ENCODE measurements at regions not wholly inside any gene's neighbourhood (a gene's known extent, or its start where the extent isn't known, plus 50 kb on each side); places are given as distances from the start of the nearest gene placed in this dataset.

DNA sequence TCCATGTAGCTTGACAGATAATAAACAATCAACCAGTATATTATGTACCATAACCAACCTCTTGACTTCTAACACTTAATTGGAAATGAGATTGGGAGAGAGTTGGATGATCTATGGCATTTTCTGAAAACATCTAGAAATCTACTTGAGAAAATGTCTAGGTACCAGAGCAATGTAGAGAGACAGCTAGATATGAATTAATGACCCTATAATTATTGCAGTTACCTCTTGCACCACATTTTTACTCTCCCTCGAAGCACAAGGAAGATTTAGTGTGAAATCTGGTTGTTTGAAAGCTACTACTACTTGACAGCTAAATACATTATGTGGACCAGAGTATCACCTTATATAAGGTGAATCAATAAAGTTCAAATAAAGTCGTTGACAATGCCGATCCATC, 1534.4 kb upstream of the IGFBP7 start:
- no peak for TF ChIP-seq POLR2AphosphoS5 (IDR thresholded peaks at IDR 0.05)
- no peak for TF ChIP-seq POLR2A (IDR thresholded peaks at IDR 0.05)
- TF ChIP-seq, protein P1, sequence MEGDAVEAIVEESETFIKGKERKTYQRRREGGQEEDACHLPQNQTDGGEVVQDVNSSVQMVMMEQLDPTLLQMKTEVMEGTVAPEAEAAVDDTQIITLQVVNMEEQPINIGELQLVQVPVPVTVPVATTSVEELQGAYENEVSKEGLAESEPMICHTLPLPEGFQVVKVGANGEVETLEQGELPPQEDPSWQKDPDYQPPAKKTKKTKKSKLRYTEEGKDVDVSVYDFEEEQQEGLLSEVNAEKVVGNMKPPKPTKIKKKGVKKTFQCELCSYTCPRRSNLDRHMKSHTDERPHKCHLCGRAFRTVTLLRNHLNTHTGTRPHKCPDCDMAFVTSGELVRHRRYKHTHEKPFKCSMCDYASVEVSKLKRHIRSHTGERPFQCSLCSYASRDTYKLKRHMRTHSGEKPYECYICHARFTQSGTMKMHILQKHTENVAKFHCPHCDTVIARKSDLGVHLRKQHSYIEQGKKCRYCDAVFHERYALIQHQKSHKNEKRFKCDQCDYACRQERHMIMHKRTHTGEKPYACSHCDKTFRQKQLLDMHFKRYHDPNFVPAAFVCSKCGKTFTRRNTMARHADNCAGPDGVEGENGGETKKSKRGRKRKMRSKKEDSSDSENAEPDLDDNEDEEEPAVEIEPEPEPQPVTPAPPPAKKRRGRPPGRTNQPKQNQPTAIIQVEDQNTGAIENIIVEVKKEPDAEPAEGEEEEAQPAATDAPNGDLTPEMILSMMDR (IDR thresholded peaks at IDR 0.05 in 8 of 11, conservative IDR thresholded peaks at IDR 0.05 in 3 of 11) = no peak
- intact Hi-C loops (cut with DNase I; ENCODE audit: low total_unique reads) = no loop called here
- no peak for DNase-seq
- Histone ChIP-seq H3K27me3 (replicated peaks in 1 of 7) (no peaks in the 10 kb centered on the region), H3K27ac (no peak overlapping the region), H3K36me3 (no peaks in the 10 kb centered on the region), H3K4me3 (no peak overlapping the region), H3K9me3 (peaks cover 0 to 4% (median 0%) of the 10 kb centered on the region in 8 donors), H3K4me1 (no peaks in the 10 kb centered on the region)
- WGBS, 5 donors = 68 to 84% (median 76%) methylated on average over 3 of the region's 3 CpGs

DNA sequence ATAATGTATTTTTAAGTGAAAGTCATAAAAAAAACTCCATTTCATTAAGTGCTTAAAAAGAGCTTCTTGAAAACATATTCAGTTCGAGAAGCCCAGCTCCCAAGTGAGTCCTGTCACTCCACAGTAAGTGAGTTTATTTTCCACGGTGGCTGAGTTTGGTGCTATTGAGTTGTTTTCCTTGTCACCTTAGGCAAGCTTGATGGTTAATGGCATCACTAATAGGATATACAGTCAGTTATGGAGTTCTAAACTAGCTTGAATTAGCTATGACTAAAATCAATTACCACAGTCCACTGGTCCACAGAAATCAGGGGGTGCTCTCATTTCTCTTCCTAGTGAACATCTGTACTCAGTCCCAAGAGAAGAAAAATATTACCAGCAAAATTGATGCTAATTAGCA, 1526.2 kb upstream of the IGFBP7 start:
- DNase-seq = no peak
- 59 to 71% (median 67%) methylated on average over 2 of the region's 2 CpGs for WGBS, 5 donors
- Histone ChIP-seq H3K36me3 (no peaks in the 10 kb centered on the region), H3K27me3 (replicated peaks in 1 of 7) (no peaks in the 10 kb centered on the region), H3K4me3 (no peak overlapping the region), H3K4me1 (no peaks in the 10 kb centered on the region), H3K27ac (no peak overlapping the region), H3K9me3 (no peaks in the 10 kb centered on the region)
- intact Hi-C loops (cut with DNase I; ENCODE audit: low total_unique reads) = no loop called here
- no peak for TF ChIP-seq POLR2A (IDR thresholded peaks at IDR 0.05)
- no peak for TF ChIP-seq POLR2AphosphoS5 (IDR thresholded peaks at IDR 0.05)
- TF ChIP-seq, protein P1 (IDR thresholded peaks at IDR 0.05 in 8 of 11, conservative IDR thresholded peaks at IDR 0.05 in 3 of 11) = no peak

DNA sequence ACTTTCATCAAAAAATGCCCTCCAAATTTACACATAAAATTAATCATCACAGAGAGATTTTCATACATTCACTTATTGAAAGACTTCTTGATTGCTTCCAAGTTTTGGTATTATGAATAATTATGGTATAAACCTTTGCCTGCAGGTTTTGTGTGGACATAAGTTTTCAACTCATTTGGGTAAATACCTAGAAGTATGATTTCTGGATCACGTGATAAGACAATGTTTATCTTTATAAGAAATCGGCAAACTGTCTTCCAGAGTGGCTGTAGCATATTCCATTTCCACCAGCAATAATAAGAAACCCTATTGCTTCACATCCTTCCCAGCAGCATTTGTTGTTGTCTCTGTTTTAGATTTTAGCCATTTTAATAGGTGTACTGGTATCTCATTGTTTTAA, 1507.0 kb upstream of the IGFBP7 start:
- peaks cover 0 to 24% (median 15%) of the 10 kb centered on the region in 8 donors for H3K9me3 ChIP-seq
- H3K27me3 ChIP-seq (replicated peaks in 1 of 7) = no peaks in the 10 kb centered on the region
- WGBS, 5 donors = 81 to 96% (median 84%) methylated on average over 2 of the region's 2 CpGs
- H3K4me3 ChIP-seq = no peak overlapping the region
- H3K27ac ChIP-seq = no peak overlapping the region
- no peaks in the 10 kb centered on the region for H3K36me3 ChIP-seq
- no peak for DNase-seq
- no peaks in the 10 kb centered on the region for H3K4me1 ChIP-seq
- TF ChIP-seq, protein P1 (IDR thresholded peaks at IDR 0.05 in 8 of 11, conservative IDR thresholded peaks at IDR 0.05 in 3 of 11) = no peak
- TF ChIP-seq POLR2A (IDR thresholded peaks at IDR 0.05) (no peak), POLR2AphosphoS5 (IDR thresholded peaks at IDR 0.05) (no peak)
- intact Hi-C loops (cut with DNase I; ENCODE audit: low total_unique reads) = no loop called here

DNA sequence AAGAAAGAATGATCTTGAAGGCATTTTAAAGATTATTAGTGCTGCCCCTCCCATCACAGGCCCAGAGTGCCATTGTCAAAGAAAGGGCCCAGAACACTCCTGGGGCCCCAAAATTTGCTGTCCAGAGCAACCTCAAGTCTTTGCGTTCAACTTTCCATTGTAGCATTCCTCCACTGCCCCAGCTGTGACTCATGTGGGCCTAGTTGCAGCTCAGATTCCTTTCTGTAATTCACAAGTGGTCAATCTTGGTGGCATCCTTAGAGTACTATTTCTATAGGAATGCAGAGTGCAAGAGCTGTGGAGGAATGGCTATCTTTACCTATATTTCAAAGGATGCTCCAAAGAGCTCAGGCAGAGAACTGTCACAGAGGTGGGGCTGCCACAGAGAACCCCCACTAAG, 1500.8 kb upstream of the IGFBP7 start:
- H3K9me3 ChIP-seq = peaks cover 0 to 5% (median 0%) of the 10 kb centered on the region in 8 donors
- 92 to 100% (median 92%) methylated on average over 1 of the region's 1 CpG for WGBS, 5 donors
- H3K27ac ChIP-seq = no peak overlapping the region
- TF ChIP-seq POLR2AphosphoS5 (IDR thresholded peaks at IDR 0.05) (no peak), POLR2A (IDR thresholded peaks at IDR 0.05) (no peak)
- TF ChIP-seq, protein P1 (IDR thresholded peaks at IDR 0.05 in 8 of 11, conservative IDR thresholded peaks at IDR 0.05 in 3 of 11) = no peak
- no peaks in the 10 kb centered on the region for H3K4me1 ChIP-seq
- no peaks in the 10 kb centered on the region for H3K27me3 ChIP-seq (replicated peaks in 1 of 7)
- no peak for DNase-seq
- intact Hi-C loops (cut with DNase I; ENCODE audit: low total_unique reads) = no loop called here
- H3K36me3 ChIP-seq = no peaks in the 10 kb centered on the region
- no peak overlapping the region for H3K4me3 ChIP-seq

All from spleen (tissue), 11 donors.